ENCODE measurements at regions not wholly inside any gene's neighbourhood (a gene's known extent, or its start where the extent isn't known, plus 50 kb on each side); places are given as distances from the start of the nearest gene placed in this dataset.

DNA sequence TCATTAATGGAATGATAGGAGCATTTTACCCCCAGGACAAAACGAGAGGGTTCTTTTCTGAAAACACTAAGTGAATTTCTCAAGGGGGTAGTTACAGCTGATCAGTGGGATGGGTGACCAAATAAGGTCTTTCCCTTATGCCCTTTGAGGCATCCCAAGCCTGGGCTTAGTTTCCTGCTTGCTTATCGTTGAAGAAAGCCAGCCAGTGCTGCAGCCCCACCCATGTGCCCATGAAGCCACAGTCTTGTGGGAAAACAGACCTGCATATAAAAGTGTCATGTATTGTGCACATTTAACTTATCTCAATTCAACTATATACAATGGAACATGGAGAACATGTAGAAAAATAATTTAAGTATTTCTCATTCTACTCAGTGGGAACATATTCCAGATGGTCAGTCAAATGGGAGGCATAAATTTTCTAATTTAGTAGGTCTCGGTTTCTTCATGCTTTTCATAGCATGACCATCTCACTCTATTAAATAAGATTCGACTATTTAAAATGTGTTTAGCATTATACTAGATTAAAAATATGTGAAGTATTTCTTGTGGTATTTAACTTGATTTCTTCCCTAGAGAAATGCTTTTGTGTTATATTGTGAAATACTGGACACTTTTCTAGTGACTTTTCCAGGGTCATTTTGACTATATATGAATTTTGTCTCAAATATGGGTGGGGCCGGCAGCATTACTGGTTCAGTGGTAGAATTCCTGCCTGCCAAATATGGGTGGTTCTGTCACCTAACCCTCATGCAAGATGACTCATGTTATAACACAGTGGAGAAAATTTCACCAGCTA, 189.7 kb upstream of the SGCD start:
- TF ChIP-seq, protein P1, sequence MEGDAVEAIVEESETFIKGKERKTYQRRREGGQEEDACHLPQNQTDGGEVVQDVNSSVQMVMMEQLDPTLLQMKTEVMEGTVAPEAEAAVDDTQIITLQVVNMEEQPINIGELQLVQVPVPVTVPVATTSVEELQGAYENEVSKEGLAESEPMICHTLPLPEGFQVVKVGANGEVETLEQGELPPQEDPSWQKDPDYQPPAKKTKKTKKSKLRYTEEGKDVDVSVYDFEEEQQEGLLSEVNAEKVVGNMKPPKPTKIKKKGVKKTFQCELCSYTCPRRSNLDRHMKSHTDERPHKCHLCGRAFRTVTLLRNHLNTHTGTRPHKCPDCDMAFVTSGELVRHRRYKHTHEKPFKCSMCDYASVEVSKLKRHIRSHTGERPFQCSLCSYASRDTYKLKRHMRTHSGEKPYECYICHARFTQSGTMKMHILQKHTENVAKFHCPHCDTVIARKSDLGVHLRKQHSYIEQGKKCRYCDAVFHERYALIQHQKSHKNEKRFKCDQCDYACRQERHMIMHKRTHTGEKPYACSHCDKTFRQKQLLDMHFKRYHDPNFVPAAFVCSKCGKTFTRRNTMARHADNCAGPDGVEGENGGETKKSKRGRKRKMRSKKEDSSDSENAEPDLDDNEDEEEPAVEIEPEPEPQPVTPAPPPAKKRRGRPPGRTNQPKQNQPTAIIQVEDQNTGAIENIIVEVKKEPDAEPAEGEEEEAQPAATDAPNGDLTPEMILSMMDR (IDR thresholded peaks at IDR 0.05), result no peak
- no peak for TF ChIP-seq POLR2AphosphoS5 (IDR thresholded peaks at IDR 0.05)
- TF ChIP-seq POLR2A (IDR thresholded peaks at IDR 0.05), result no peak
